CD4-positive, alpha-beta T cell treated with Interleukin-4 for 1 hour (primary cell): ENCODE measurements at regions not wholly inside any gene's neighbourhood (a gene's known extent, or its start where the extent isn't known, plus 50 kb on each side); places are given as distances from the start of the nearest gene placed in this dataset.

Experiments used
- DNase-seq, 2 donors: peaks; one replicate each; pipeline ENCODE4 v3.0.0-alpha.2; 2020 to 2022

GRCh38 chrX:45363596-45363995 is 162.9 kb upstream of the DIPK2B start:
- no peak for DNase-seq

DNA sequence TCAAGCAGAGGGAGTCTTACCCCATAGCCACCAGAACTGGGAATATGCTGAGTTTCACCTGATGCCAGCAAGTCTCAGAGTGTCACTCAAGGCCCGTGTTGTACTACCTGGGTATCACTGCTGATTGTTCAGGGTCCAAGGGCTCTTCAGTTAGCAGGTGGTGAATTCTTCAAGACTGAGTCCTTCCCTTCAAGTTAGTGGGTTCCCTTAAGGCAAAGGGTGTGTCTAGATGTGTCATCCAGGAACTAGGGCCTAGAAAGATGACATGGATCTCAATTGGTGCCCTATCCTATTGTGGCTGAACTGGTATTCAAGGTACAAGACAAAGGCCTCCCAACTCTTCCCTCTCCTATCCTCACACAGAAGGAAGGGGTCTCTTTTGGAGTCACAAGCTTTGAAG is 159.9 kb upstream of the DIPK2B start:
- no peak for DNase-seq

DNA sequence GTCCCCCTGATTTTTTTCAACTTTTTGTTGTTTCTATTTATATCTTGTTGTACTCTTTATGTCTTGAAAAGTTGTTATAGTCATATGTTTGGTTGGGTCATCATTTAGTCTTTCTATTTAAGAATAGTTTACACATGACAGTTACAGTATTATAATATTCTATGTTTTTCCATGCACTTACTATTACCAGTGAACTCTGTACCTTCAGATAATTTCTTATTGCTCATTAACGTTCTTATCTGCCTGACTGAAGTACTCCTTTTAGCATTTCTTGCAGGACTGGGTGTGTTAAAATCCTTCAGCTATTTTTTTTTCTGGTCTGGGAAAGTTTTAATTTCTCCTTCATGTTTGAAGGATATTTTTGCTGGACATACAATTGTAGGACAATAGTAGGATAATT is 157.7 kb upstream of the DIPK2B start:
- DNase-seq = no peak

GRCh38 chrX:45353456-45353855 is 152.8 kb upstream of the DIPK2B start:
- no peak for DNase-seq

DNA sequence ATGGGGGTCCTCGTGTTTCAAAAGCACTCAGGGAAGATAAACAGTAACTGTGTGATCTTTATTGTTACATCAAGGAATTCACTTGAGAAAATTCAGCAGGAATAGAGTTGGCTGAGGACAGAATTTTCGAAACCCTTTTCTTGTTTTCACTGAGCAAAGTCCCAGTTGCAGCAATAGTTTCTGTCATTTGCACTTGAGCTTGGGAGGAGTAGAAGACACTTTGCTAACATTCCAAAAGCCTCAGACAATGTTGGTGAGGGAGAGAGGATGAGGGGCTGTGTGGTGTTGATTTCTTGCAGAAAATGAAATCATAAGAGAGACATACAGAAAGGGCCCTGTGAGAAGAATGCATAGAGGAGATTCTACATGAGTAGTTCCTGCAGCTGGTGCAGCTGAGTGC is 151.9 kb upstream of the DIPK2B start:
- DNase-seq = no peak

DNA sequence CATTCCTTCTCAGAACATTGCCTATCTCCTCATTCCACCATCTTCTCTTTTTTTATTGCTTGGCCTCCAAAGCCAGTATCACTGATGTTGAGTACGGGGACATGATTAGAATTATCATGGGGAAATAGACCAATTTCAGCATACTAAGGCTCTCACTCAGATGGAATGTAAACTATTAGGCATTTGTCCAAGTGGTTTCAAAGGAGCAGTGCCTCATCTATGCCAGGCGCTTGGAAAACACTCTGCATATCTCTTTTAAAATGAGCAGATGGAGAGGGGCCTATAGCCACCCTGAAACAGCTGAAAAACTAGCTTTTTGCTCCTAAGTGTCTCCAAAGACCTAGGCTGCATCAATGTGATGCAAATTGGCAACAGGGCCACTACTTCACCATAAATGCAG is 150.8 kb upstream of the DIPK2B start:
- no peak for DNase-seq

DNA sequence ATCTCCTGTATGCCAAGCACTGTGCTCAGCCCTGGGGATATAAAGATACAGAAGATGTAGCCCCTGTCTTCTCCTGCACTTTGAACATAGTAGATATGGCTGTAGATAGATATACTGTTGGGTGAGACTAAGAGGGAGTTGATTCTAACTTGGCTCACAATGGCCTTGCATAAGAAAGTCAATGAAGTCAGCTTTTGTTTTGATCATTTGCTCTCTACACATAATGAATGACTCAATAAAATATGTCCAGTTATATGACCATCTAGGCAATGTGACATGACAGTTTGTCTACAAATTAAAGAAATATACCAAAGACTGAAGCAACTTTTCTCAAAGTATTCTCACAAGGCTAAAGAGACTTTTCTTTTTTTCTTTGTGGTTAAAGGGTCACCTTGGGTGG is 147.6 kb upstream of the DIPK2B start:
- no peak for DNase-seq

DNA sequence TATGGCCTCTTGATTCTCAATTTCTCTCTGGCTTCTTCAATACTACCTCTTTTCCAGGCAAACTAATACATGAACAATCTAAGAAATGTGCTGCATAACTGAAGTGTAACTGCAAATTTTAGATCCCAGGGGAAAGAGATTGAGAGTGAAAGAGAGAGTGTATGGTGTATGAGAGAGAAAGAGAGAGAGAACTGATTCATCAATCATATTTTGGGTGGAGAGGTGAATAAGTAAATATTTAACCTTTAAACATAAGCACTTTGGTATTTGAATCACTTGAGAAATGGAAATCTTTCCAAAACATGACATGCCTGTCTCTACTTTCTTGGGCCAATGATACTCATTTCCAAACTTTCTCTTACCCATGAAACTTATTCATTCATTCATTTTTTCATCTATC is 147.2 kb upstream of the DIPK2B start:
- no peak for DNase-seq

GRCh38 chrX:45344594-45344993 is 143.9 kb upstream of the DIPK2B start:
- no peak for DNase-seq

DNA sequence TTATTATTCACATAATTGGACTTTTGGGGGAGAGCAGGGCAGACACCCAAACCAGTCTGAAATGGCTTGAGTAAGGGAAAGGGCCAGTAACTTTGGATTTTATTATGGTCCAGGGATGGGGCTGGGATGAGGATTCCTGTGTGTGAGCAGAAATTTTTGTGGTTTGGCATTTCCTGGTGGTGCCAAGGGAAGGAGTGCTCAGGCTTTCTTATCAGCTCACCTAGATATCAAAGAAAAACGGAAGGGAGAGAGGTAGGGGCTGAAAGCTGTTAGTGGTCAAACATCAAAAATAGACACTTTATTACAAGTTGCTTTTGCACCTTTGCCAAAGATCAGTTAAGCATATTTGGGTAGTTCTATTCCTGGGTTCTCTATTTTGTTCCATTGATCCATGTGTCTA is 128.5 kb upstream of the DIPK2B start:
- no peak for DNase-seq

- DNase-seq = no peak
Observed at GRCh38 chrX:45324941-45325340, 124.3 kb upstream of the DIPK2B start.

DNA sequence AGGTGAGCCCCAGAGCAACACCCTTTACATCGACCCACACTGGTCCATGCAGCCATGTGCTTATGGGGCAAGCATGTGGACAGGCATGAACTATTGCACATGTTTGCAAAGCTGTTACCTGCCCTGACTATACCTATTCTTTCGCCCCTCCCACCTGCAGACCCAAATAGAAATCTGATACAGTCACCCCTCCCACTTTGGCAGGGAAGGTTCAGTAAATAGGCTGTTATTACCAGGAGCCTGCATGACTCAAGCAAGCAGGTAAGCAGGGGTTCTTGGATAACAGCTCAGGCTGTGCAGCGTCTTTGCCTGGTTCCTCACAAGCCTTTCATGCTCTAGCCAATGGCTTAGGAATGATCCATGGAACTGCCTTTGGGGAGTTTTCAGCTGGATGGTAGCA is 122.7 kb upstream of the DIPK2B start:
- DNase-seq = no peak

DNA sequence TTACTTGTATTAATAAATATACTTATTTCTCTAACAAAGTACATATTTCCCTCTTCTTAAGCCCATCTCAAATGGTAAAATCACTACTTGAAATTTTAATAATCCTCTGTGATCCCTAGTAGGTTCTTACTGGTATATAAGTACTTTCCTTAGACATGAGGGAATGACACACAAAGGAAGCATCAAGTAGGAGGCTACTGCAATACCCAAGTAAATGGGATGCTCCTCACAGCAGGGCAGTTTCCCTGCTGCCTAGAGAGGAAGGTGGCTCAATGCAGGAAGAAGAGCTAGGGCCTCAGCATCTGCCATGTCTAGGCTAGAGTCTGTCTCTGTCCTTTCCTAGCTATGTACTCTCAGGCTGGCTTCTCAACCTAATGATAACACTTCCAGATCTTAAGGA is 122.1 kb upstream of the DIPK2B start:
- DNase-seq = no peak

- peak in 1 of 2 donors; percentile 1 for DNase-seq
Observed at GRCh38 chrX:45322382-45322781, 121.7 kb upstream of the DIPK2B start.

GRCh38 chrX:45320191-45320590 is 119.5 kb upstream of the DIPK2B start:
- DNase-seq = no peak

- DNase-seq = no peak
Observed at GRCh38 chrX:45309801-45310200, 109.1 kb upstream of the DIPK2B start.

DNA sequence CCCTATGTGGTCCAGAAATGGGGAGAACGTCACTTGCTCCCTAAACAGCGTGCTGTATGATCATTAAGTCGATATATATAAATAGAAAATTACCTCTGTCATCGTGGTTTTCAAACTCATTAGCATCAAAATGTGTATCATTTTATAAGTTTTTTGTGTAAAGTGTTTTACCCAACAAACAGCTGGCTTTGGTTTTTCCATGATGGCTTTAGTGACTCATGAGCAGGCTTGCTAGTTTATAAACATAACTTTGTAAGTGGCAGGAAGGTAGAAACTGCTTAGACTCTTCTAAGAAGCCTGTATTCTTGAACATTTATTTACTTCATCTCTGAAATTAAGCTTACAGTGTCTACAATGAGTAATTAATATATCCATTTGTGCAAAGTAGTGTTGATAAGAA is 108.4 kb upstream of the DIPK2B start:
- DNase-seq = no peak

DNA sequence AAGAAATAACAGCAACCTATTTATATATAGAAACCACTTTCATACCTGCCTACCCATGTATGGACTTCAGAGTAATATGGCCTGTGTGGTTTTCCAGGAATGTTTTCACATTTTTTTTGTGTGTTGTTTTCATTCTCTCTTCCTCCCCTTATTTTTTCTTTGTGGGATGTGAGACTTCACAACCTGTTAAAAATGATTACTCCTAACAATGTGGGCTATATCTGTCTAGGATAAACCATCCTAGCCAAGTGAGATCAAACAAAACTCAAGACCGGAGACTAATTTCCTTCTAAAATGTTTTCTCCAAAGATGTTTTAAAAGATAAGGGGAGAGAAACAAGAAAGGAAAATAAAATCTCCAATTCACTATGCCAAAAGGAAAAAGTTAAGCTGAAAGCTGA is 106.1 kb upstream of the DIPK2B start:
- no peak for DNase-seq

GRCh38 chrX:45300638-45301037 is 100.0 kb upstream of the DIPK2B start:
- DNase-seq = no peak

DNA sequence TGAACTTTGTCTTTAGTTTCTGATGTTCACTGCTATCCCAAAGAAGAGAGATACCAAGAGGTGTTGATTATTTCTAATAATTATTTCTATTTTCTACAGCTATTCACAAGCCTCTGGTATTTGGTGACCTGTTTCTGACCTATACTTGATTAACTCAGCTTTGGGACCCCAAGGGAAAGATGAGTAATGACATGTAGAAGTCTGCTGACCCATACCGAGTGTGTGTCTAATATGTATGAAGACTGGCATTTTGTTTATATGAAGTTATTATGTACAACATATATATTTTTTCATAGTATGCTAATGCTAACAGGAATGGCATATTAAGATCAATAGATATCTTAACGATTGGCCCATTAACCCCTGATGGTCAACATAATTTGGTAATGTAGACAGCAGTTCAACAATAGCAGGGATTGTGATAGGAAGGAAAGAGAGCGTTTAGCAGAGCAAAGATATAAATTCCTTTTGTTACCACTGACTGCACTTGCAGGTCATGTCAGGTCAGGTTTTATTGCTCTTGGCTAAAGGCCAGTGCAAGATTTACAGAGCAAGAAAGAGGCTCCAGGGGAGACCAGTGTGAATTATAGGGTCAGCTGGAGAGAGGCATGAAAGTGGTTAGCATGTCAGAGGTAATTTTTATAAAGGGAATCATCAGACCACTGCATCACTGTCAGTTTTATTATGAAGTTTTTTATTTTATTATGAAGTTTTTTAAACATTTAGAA is 94.7 kb upstream of the DIPK2B start:
- DNase-seq = no peak

DNA sequence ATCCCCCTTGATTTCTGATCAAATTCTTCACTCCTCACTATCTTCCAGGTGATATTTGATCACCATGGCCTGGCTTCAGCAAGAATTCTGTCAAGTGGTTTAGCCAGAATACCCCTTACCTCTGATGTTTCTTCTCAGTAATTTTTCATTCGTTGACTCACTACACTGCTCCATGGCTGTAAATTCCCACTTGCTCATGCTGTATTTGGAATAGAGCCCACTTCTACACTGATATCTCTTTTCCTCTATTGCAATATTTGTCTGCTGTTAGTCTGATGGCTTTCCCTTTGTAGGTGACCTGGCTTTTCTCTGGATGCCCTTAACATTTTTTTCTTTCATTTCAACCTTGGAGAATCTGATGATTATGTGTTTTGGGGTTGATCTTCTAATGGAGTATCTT is 73.9 kb upstream of the DIPK2B start:
- no peak for DNase-seq

DNA sequence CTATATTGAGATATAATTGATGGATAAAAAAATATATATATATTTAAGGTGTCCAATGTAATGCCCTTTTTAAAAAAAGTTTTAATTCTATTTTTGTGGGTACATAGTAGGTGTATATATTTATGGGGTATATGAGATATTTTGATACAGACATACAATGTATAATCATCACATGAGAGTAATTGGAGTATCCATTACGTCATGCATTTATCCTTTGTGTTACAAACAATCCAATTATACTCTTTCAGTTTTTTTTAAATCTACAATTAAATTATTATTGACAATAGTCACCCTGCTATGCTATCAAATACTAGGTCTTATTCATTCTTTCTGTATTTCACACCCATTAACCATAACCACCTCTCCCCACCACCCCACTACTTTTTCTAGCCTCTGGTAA is 66.3 kb upstream of the DIPK2B start:
- no peak for DNase-seq

- DNase-seq = no peak
Observed at GRCh38 chrX:45266456-45266855, 65.8 kb upstream of the DIPK2B start.

DNA sequence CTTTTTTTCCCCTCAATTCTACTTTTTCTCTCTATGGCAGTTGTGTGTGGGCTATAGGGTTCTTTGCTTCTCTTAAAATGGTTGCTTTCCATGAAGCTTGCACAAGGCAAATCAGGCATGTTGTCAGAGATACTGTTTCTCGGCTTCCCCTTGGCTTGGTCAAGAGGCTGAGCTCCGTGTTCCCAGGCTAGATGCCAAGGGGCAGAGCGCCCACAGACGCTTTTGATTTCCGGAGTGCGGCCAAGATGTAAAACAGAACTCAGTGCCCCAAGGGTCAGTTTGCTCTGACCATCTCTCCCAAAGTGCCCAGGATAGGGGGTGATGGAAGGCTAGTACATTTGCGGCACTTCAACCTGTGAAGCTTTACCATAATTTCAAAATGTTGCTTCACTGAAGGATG is 64.2 kb upstream of the DIPK2B start:
- DNase-seq = no peak

DNA sequence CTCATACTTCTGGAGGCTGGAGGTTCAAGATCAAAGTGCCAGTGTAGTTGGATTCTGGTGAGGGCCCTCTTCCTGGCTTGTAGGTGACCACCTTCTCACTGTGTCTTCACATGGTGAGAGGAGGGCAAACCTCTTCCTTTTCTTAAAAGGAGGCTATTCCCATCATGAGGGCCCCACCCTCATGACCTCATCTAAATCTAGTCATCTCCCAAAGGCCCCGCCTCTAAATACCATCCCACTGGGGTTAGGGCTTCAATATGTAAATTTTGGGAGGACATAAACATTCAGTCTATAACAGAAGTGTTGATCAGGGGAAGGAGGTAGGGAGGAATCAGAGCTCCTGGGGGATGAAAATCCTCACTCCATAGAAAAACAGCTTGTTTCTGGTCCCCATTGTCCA is 60.8 kb upstream of the DIPK2B start:
- DNase-seq = no peak

DNA sequence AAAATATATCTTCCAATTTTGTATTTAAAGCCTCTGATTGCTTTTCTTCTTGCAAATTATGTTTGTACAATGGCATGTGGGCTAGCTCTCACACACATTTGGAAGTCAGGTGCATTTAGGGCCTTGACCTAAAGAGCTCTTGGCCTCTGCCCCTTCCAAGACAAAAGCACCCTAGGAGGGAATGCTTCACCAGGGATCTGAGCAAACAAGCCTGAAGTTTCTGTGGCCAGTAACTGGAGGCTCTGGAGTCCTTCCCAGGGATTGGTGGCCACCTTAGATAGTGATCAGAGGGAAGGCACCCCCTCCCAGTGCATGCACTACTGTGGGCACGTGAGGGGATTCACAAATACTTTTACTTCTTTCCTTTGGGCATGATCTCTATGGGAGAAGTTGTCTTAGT is 60.3 kb upstream of the DIPK2B start:
- no peak for DNase-seq
